IMR-90 (cell line): ENCODE measurements at regions not wholly inside any gene's neighbourhood (a gene's known extent, or its start where the extent isn't known, plus 50 kb on each side); places are given as distances from the start of the nearest gene placed in this dataset.

ENCODE experiments used
- ATAC-seq: fragments of 200-7000 bp; cut with Tn5 transposase; 2 replicates; pipeline ENCODE4 v1.9.1; 2020; ENCODE audit warnings: low read depth, mild to moderate bottlenecking, moderate library complexity
- BruUV-seq: library from RNA; stranded (reverse); fragments of 400-500 nt; replicated peaks from 2 replicates; lab custom pipeline; 2021; lab: Mats Ljungman, UMichigan
- CTCF ChIA-PET: fragments of 300-600 bp; formaldehyde crosslinking; extraction: SDS; loops from one replicate; lab custom pipeline; 2021; ENCODE audit warnings: antibody characterized with exemption; lab: Yijun Ruan, JAX
- POLR2A ChIA-PET: fragments of 300-600 bp; sonication (Branson Sonifier 250); formaldehyde crosslinking; loops from one replicate; lab custom pipeline; 2022; ENCODE audit warnings: antibody characterized with exemption; ENCODE audit not compliant: unreplicated experiment; lab: Charles Lee
- DNase-seq: peaks from one replicate; pipeline ENCODE4 v3.0.0; 2013
- H2AFZ ChIP-seq: replicated peaks from 2 replicates; pipeline ENCODE3; 2013; ENCODE audit warnings: low read length, mild to moderate bottlenecking; ENCODE audit not compliant: poor library complexity
- H2AK5ac ChIP-seq: 2 replicates; pipeline ENCODE4 v1.6.1; 2013; ENCODE audit warnings: low read depth, low read length, inconsistent platforms
- H2AK9ac ChIP-seq: replicated peaks from 2 replicates; pipeline ENCODE3; 2013; ENCODE audit warnings: mild to moderate bottlenecking, low read depth, low read length, moderate library complexity; ENCODE audit not compliant: poor library complexity
- H2BK120ac ChIP-seq: 2 replicates; pipeline ENCODE4 v1.6.1; 2013; ENCODE audit warnings: low read depth, low read length, inconsistent platforms
- H2BK15ac ChIP-seq: 3 replicates; pipeline ENCODE4 v1.6.1; 2013; ENCODE audit warnings: low read depth, low read length, inconsistent platforms
- H2BK20ac ChIP-seq: 2 replicates; pipeline ENCODE4 v1.6.1; 2013; ENCODE audit warnings: low read depth, mild to moderate bottlenecking, inconsistent platforms, low read length, moderate library complexity
- H2BK5ac ChIP-seq: 2 replicates; pipeline ENCODE4 v1.6.1; 2013; ENCODE audit warnings: mild to moderate bottlenecking, low read depth, low read length, inconsistent platforms; ENCODE audit not compliant: poor library complexity, severe bottlenecking
- H3K14ac ChIP-seq: replicated peaks from 2 replicates; pipeline ENCODE4 v1.6.1; 2013; ENCODE audit warnings: low read depth, low read length, inconsistent platforms
- H3K18ac ChIP-seq: 2 replicates; pipeline ENCODE4 v1.6.1; 2013; ENCODE audit warnings: low read depth, low read length, control low read depth
- H3K23ac ChIP-seq: 2 replicates; pipeline ENCODE4 v1.6.1; 2013; ENCODE audit warnings: low read depth, low read length, inconsistent platforms
- H3K27ac ChIP-seq: 2 replicates; pipeline ENCODE4 v1.5.1; 2013; ENCODE audit warnings: mild to moderate bottlenecking, control low read depth, low read length; ENCODE audit not compliant: insufficient read depth
- H3K27me3 ChIP-seq: 2 replicates; pipeline ENCODE4 v1.6.1; 2013; ENCODE audit warnings: low read length; ENCODE audit not compliant: control insufficient read depth, insufficient read depth
- H3K36me3 ChIP-seq: 2 replicates; pipeline ENCODE4 v1.6.1; 2013; ENCODE audit warnings: low read length, mixed read lengths; ENCODE audit not compliant: control insufficient read depth, insufficient read depth
- H3K4ac ChIP-seq: 2 replicates; pipeline ENCODE4 v1.6.1; 2013; ENCODE audit warnings: low read depth, low read length, inconsistent platforms
- H3K4me1 ChIP-seq: 2 replicates; pipeline ENCODE4 v1.6.1; 2013; ENCODE audit warnings: low read length, mixed read lengths; ENCODE audit not compliant: control insufficient read depth, insufficient read depth
- H3K4me2 ChIP-seq: 2 replicates; pipeline ENCODE4 v1.6.1; 2013; ENCODE audit warnings: low read depth, mild to moderate bottlenecking, control low read depth, low read length, moderate library complexity
- H3K4me3 ChIP-seq: 2 replicates; pipeline ENCODE4 v1.5.1; 2013; ENCODE audit warnings: low read depth, mild to moderate bottlenecking, control low read depth, low read length, moderate library complexity; ENCODE audit not compliant: insufficient read depth
- H3K56ac ChIP-seq: 2 replicates; pipeline ENCODE4 v1.6.1; 2013; ENCODE audit warnings: low read length, inconsistent platforms; ENCODE audit not compliant: insufficient read depth; ENCODE audit errors: extremely low read depth
- H3K79me1 ChIP-seq, 2 experiments: 2 replicates each; pipeline ENCODE4 v1.6.1; 2013; ENCODE audit warnings: low read length in 2 of 2, inconsistent platforms in 1 of 2, low read depth in 1 of 2
- H3K9ac ChIP-seq: 2 replicates; pipeline ENCODE4 v1.6.1; 2013; ENCODE audit warnings: low read depth, low read length, control low read depth
- H3K9me1 ChIP-seq: 2 replicates; pipeline ENCODE4 v1.6.1; 2013; ENCODE audit warnings: low read length, inconsistent platforms; ENCODE audit not compliant: insufficient read depth
- H3K9me3 ChIP-seq: 2 replicates; pipeline ENCODE4 v1.6.1; 2013; ENCODE audit warnings: low read length; ENCODE audit not compliant: control insufficient read depth, insufficient read depth
- H4K20me1 ChIP-seq: 2 replicates; pipeline ENCODE4 v1.6.1; 2013; ENCODE audit warnings: low read length, inconsistent platforms; ENCODE audit not compliant: insufficient read depth
- H4K5ac ChIP-seq: 2 replicates; pipeline ENCODE4 v1.6.1; 2013; ENCODE audit warnings: mild to moderate bottlenecking, low read depth, low read length, control low read depth
- H4K8ac ChIP-seq, 2 experiments: 2 replicates each; pipeline ENCODE4 v1.6.1; 2013; ENCODE audit warnings: low read depth in 2 of 2, low read length in 2 of 2, control low read depth in 1 of 2, inconsistent platforms in 1 of 2
- H4K91ac ChIP-seq: 2 replicates; pipeline ENCODE4 v1.6.1; 2013; ENCODE audit warnings: low read depth, low read length, inconsistent platforms; ENCODE audit not compliant: insufficient read depth
- WGBS, 2 experiments: methylation state at CpG; one replicate each; pipeline versions ENCODE4 v1.1.5 to v1.1.7; 2013; ENCODE audit warnings: missing lambda C conversion rate in 2 of 2; ENCODE audit not compliant: insufficient read length in 1 of 2; ENCODE audit errors: extremely low coverage in 2 of 2; 5-methylcytosine and 5-hydroxymethylcytosine counted together
- dilution Hi-C: fragments of 300-500 bp; cut with HindIII; formaldehyde crosslinking; loops from one replicate; pipeline ENCODE4 v1.14.3; 2018; ENCODE audit warnings: low sequenced_read_pairs; ENCODE audit not compliant: unreplicated experiment
- in situ Hi-C: fragments of 300-500 bp; cut with MboI; formaldehyde crosslinking; loops from 3 replicates; pipeline ENCODE4 v1.14.3; 2019; ENCODE audit warnings: low sequenced_read_pairs, inconsistent platforms, mixed read lengths
- intact Hi-C: fragments of 100-400 bp; cut with micrococcal nuclease; formaldehyde crosslinking; loops from 2 replicates; pipeline ENCODE4 v1.10.0; 2022
- TF ChIP-seq, protein P1 (sequence below): fragments of 150-350 bp; IDR thresholded peaks from 2 replicates; pipeline ENCODE4 v1.6.1; 2016; ENCODE audit warnings: low read depth, mild to moderate bottlenecking, low read length, moderate library complexity, borderline replicate concordance

DNA sequence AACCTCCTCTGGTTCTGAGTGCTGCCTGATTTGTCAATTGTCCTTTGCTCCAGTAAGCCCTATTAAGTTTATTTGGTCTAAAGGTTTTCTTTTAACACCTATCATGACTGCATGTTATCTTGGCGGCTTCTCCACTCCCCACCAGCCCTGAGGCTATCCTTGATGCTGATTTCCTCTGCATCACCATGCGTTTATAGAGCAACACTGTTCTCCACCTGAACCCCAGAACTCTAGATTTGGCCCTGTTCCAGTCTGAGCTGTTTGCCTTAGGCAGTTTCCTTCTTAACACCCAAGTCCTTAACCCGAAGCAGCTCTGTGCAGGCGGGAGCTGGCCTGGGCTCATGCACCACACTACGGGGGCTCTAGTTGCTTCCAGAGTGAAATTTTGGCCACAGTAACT lies 98.2 kb upstream of the NPAS2 start:
- Histone ChIP-seq H3K4ac (no peak overlapping the region), H3K4me2 (no peak overlapping the region), H4K8ac (no peak overlapping the region), H3K23ac (no peak overlapping the region), H2BK15ac (no peak overlapping the region), H2AK5ac (no peak overlapping the region), H4K5ac (no peak overlapping the region), H2BK20ac (no peak overlapping the region), H2AK9ac (no peak overlapping the region), H3K9me3 (no peaks in the 10 kb centered on the region), H3K56ac (no peak overlapping the region), H3K4me3 (no peak overlapping the region), H4K91ac (no peak overlapping the region), H2BK5ac (no peak overlapping the region), H3K14ac (no peak overlapping the region), H3K36me3 (no peaks in the 10 kb centered on the region), H3K9ac (no peak overlapping the region), H3K4me1 (no peaks in the 10 kb centered on the region), H3K27ac (no peak overlapping the region), H2BK120ac (no peak overlapping the region), H3K79me1 (no peaks in the 10 kb centered on the region), H3K18ac (no peak overlapping the region), H3K9me1 (no peaks in the 10 kb centered on the region), H4K20me1 (no peaks in the 10 kb centered on the region), H2AFZ (no peak overlapping the region), H3K27me3 (peaks cover 49% of the 10 kb centered on the region)
- DNase-seq (no peak), ATAC-seq (no peak)
- ChIA-PET CTCF (interaction anchor here (0.5 kb wide), 1 partner anchor 310 kb away, joined by 3 read pairs; no protein-coding TSS in a partner anchor), POLR2A (interaction anchor here (0.6 kb wide), 1 partner anchor 23 kb away, joined by 3 read pairs; no protein-coding TSS in a partner anchor)
- TF ChIP-seq, protein P1, sequence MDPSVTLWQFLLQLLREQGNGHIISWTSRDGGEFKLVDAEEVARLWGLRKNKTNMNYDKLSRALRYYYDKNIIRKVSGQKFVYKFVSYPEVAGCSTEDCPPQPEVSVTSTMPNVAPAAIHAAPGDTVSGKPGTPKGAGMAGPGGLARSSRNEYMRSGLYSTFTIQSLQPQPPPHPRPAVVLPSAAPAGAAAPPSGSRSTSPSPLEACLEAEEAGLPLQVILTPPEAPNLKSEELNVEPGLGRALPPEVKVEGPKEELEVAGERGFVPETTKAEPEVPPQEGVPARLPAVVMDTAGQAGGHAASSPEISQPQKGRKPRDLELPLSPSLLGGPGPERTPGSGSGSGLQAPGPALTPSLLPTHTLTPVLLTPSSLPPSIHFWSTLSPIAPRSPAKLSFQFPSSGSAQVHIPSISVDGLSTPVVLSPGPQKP = no peak
- in situ Hi-C loops (no loop called here), dilution Hi-C loops (no loop called here), intact Hi-C loops (loop anchor here (10.0 kb wide), 1 partner anchor 483 kb away; no protein-coding TSS in a partner anchor)
- no TSS peak for BruUV-seq
- WGBS, 2 experiments = 80% methylated on average over 2 of the region's 5 CpGs; no CpG with 5 or more reads in 1 of the 2 experiments
